DOHH2 (cell line): ENCODE measurements at regions not wholly inside any gene's neighbourhood (a gene's known extent, or its start where the extent isn't known, plus 50 kb on each side); places are given as distances from the start of the nearest gene placed in this dataset.

Experiments used
- CTCF ChIP-seq: fragments of 200-600 bp; sonication (generic); IDR thresholded peaks from one replicate; pipeline ENCODE4 v1.5.1; 2014; ENCODE audit warnings: antibody characterized with exemption, mild to moderate bottlenecking, low read depth, low read length; ENCODE audit not compliant: poor library complexity, severe bottlenecking
- EZH2phosphoT487 ChIP-seq: fragments of 200-600 bp; sonication (generic); IDR thresholded peaks from 2 replicates; pipeline ENCODE4 v1.6.1; 2017; ENCODE audit warnings: borderline replicate concordance, mild to moderate bottlenecking, antibody characterized with exemption, low read length, moderate library complexity, mixed read lengths

GRCh38 chr21:24112020-24112419, 1495.3 kb downstream of the MRPL39 start:
- TF ChIP-seq CTCF: no peak
- TF ChIP-seq EZH2phosphoT487: no peak
